Panc1 (cell line): ENCODE measurements at regions not wholly inside any gene's neighbourhood (a gene's known extent, or its start where the extent isn't known, plus 50 kb on each side); places are given as distances from the start of the nearest gene placed in this dataset.
A peak's percentile ranks its signal among the peaks of the same experiment; 100 is the strongest.

Source experiments
- ATAC-seq: fragments of 200-7000 bp; cut with Tn5 transposase; 2 replicates; pipeline ENCODE4 v1.9.1; 2020; ENCODE audit warnings: mild to moderate bottlenecking, moderate library complexity
- BruUV-seq: library from RNA; stranded (reverse); fragments of 400-500 nt; replicated peaks from 2 replicates; lab custom pipeline; 2021; lab: Mats Ljungman, UMichigan
- CTCF ChIA-PET: fragments of 300-600 bp; sonication (Branson Sonifier 250); formaldehyde crosslinking; loops from one replicate; lab custom pipeline; 2022; ENCODE audit warnings: antibody characterized with exemption; lab: Charles Lee
- POLR2A ChIA-PET: fragments of 300-600 bp; sonication (Branson Sonifier 250); formaldehyde crosslinking; loops from one replicate; lab custom pipeline; 2022; ENCODE audit warnings: antibody characterized with exemption; lab: Charles Lee
- DNase-seq: peaks from one replicate; pipeline ENCODE4 v3.0.0-alpha.2; 2010; ENCODE audit warnings: low read depth, low spot score
- H3K27ac ChIP-seq: 2 replicates; pipeline ENCODE4 v1.5.1; 2011; ENCODE audit warnings: mild to moderate bottlenecking, low read length, inconsistent platforms
- H3K27me3 ChIP-seq: fragments of 200-500 bp; sonication (Bioruptor generic); 2 replicates; pipeline ENCODE4 v1.6.0; 2014; ENCODE audit warnings: low read length, inconsistent platforms; ENCODE audit not compliant: control insufficient read depth, insufficient read depth
- H3K36me3 ChIP-seq: fragments of 200-500 bp; sonication (Bioruptor generic); 2 replicates; pipeline ENCODE4 v1.5.1; 2014; ENCODE audit warnings: inconsistent platforms, mild to moderate bottlenecking, low read length, moderate library complexity; ENCODE audit not compliant: control insufficient read depth, insufficient read depth
- H3K4me1 ChIP-seq: 2 replicates; pipeline ENCODE4 v1.5.1; 2011; ENCODE audit warnings: inconsistent platforms, mild to moderate bottlenecking, low read length, moderate library complexity; ENCODE audit not compliant: control insufficient read depth, insufficient read depth
- H3K4me3 ChIP-seq, 2 experiments: 2 replicates each; pipeline ENCODE4 v1.5.1; 2011 to 2012; ENCODE audit warnings: low read depth in 2 of 2, low read length in 2 of 2, mild to moderate bottlenecking in 2 of 2, inconsistent platforms in 1 of 2, moderate library complexity in 1 of 2
- H3K9me3 ChIP-seq: fragments of 200-500 bp; sonication (Bioruptor generic); 2 replicates; pipeline ENCODE4 v1.5.1; 2014; ENCODE audit warnings: low read depth, mild to moderate bottlenecking, inconsistent platforms, low read length, moderate library complexity; ENCODE audit not compliant: control insufficient read depth, insufficient read depth
- POLR2AphosphoS5 ChIP-seq: IDR thresholded peaks from 2 replicates; pipeline ENCODE4 v1.6.1; 2012; ENCODE audit warnings: mild to moderate bottlenecking, low read depth, low read length, moderate library complexity
- SIN3A ChIP-seq: IDR thresholded peaks from 2 replicates; pipeline ENCODE4 v1.6.1; 2012; ENCODE audit warnings: low read depth, mild to moderate bottlenecking, low read length, moderate library complexity, borderline replicate concordance; ENCODE audit not compliant: insufficient read depth
- TCF7L2 ChIP-seq: IDR thresholded peaks from 2 replicates; pipeline ENCODE4 v1.6.1; 2011; ENCODE audit warnings: mild to moderate bottlenecking, low read depth, low read length, inconsistent platforms
- in situ Hi-C: cut with HindIII; loops from 2 replicates; pipeline ENCODE4 v1.10.0; 2016; ENCODE audit warnings: low sequenced_read_pairs, low pct_unique_long_range_greater_than_20kb
- intact Hi-C: fragments of 100-400 bp; cut with micrococcal nuclease; formaldehyde crosslinking; loops from one replicate; pipeline ENCODE4 v1.10.0; 2022; ENCODE audit not compliant: unreplicated experiment
- TF ChIP-seq, protein P1 (sequence below): fragments of 450-650 bp; IDR thresholded peaks from 2 replicates; pipeline ENCODE4 v1.5.1; 2017; ENCODE audit warnings: mild to moderate bottlenecking
- TF ChIP-seq, protein P2 (sequence below), 2 experiments: IDR thresholded peaks; 2 replicates each; pipeline ENCODE4 v1.6.1; 2011 to 2012; ENCODE audit warnings: low read depth in 2 of 2, control low read depth in 1 of 2, low read length in 1 of 2, mild to moderate bottlenecking in 1 of 2, moderate library complexity in 1 of 2; ENCODE audit not compliant: insufficient read depth in 1 of 2

DNA sequence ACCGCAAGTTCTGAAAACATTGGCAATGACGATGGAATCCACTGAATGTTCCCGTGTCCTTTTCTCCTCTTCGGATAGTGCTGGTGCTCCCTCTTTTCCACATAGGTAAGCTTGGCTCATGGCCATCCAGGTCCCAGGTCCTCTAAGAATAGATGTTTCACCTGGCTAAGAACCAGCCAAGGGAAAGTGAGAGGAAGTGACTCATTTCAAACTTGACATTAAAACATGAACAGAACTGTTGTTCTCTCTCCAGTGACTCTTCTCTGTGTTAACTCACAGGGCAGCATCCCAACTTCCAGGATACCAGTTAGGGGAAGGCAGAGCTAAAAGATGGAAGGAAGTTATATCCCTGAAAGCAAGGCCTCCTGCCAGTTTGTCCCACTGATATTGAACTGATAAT, 493.8 kb upstream of the CHRM3 start:
- POLR2A ChIA-PET: interaction anchor here (0.8 kb wide), 1 partner anchor 823 kb away, joined by 11 read pairs; no protein-coding TSS in a partner anchor
- Histone ChIP-seq H3K27me3 (no peaks in the 10 kb centered on the region), H3K4me3 (no peak overlapping the region), H3K27ac (no peak overlapping the region; the same call in 1 of the 2 replicates), H3K36me3 (no peaks in the 10 kb centered on the region; the same call in 1 of the 2 replicates), H3K9me3 (no peaks in the 10 kb centered on the region), H3K4me1 (peaks cover 3% of the 10 kb centered on the region)
- DNase-seq: peak; percentile 82
- CTCF ChIA-PET: no interaction called here
- ATAC-seq: peak; percentile 84; the same call in 1 of the 2 replicates
- in situ Hi-C loops (no loop called here), intact Hi-C loops (no loop called here)
- no TSS peak for BruUV-seq
- TF ChIP-seq SIN3A (no peak), TCF7L2 (no peak), POLR2AphosphoS5 (no peak)
- TF ChIP-seq, protein P1, sequence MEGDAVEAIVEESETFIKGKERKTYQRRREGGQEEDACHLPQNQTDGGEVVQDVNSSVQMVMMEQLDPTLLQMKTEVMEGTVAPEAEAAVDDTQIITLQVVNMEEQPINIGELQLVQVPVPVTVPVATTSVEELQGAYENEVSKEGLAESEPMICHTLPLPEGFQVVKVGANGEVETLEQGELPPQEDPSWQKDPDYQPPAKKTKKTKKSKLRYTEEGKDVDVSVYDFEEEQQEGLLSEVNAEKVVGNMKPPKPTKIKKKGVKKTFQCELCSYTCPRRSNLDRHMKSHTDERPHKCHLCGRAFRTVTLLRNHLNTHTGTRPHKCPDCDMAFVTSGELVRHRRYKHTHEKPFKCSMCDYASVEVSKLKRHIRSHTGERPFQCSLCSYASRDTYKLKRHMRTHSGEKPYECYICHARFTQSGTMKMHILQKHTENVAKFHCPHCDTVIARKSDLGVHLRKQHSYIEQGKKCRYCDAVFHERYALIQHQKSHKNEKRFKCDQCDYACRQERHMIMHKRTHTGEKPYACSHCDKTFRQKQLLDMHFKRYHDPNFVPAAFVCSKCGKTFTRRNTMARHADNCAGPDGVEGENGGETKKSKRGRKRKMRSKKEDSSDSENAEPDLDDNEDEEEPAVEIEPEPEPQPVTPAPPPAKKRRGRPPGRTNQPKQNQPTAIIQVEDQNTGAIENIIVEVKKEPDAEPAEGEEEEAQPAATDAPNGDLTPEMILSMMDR: no peak
- TF ChIP-seq, protein P2, sequence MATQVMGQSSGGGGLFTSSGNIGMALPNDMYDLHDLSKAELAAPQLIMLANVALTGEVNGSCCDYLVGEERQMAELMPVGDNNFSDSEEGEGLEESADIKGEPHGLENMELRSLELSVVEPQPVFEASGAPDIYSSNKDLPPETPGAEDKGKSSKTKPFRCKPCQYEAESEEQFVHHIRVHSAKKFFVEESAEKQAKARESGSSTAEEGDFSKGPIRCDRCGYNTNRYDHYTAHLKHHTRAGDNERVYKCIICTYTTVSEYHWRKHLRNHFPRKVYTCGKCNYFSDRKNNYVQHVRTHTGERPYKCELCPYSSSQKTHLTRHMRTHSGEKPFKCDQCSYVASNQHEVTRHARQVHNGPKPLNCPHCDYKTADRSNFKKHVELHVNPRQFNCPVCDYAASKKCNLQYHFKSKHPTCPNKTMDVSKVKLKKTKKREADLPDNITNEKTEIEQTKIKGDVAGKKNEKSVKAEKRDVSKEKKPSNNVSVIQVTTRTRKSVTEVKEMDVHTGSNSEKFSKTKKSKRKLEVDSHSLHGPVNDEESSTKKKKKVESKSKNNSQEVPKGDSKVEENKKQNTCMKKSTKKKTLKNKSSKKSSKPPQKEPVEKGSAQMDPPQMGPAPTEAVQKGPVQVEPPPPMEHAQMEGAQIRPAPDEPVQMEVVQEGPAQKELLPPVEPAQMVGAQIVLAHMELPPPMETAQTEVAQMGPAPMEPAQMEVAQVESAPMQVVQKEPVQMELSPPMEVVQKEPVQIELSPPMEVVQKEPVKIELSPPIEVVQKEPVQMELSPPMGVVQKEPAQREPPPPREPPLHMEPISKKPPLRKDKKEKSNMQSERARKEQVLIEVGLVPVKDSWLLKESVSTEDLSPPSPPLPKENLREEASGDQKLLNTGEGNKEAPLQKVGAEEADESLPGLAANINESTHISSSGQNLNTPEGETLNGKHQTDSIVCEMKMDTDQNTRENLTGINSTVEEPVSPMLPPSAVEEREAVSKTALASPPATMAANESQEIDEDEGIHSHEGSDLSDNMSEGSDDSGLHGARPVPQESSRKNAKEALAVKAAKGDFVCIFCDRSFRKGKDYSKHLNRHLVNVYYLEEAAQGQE (IDR thresholded peaks at IDR 0.05; ENCODE audit: insufficient read depth in 1 of 2, low read depth in 2 of 2, low read length in 1 of 2): no peak

DNA sequence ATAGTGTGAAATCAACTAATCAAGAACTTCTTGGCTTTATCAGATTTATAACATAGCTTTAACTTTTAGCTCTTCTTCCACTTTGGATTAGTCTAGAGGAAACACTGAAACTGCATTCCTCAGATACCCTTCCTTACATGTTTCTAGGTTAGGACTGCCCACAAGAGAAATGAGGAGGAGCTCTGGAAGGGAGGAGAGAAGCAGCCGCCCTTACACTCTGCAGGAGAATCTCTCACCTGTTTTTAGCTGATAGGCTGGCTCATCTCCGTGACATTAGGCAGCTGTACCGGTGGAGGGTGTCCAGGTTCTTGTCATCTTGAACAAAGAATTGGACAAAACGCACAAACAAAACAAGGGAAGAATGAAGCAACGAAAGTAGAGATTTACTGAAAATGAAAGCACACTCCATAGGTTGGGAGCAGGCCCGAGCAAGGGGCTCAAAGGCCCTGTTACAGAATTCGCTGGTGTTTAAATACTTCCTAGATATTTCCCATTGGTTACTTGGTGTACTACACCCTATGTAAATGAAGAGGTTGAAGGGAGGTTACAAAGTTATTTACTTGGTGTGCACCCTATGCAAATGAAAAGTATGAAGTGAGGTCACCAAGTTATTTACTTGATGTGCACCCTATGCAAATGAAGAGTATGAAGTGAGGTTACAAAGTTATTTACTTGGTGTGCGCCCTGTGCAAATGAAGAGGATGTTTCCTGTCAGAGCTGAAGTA, 524.9 kb upstream of the CHRM3 start:
- Histone ChIP-seq H3K4me3 (no peak overlapping the region), H3K4me1 (no peaks in the 10 kb centered on the region), H3K36me3 (no peaks in the 10 kb centered on the region), H3K27ac (no peak overlapping the region), H3K27me3 (no peaks in the 10 kb centered on the region), H3K9me3 (no peaks in the 10 kb centered on the region)
- no peak for ATAC-seq
- TF ChIP-seq, protein P2 (IDR thresholded peaks at IDR 0.05; ENCODE audit: insufficient read depth in 1 of 2, low read depth in 2 of 2, low read length in 1 of 2): no peak
- TF ChIP-seq SIN3A: no peak
- TF ChIP-seq, protein P1: no peak
- no peak for TF ChIP-seq TCF7L2
- no peak for TF ChIP-seq POLR2AphosphoS5
- in situ Hi-C loops (no loop called here), intact Hi-C loops (no loop called here)
- BruUV-seq: no TSS peak
- POLR2A ChIA-PET: no interaction called here
- no peak for DNase-seq
- CTCF ChIA-PET: no interaction called here
